ENCODE measurements at regions not wholly inside any gene's neighbourhood (a gene's known extent, or its start where the extent isn't known, plus 50 kb on each side); places are given as distances from the start of the nearest gene placed in this dataset.
"Not testable (repeated sequence)": the region's sequence is repeated elsewhere in the genome, so short reads cannot be mapped to it uniquely, and the experiment has no call there.

DNA sequence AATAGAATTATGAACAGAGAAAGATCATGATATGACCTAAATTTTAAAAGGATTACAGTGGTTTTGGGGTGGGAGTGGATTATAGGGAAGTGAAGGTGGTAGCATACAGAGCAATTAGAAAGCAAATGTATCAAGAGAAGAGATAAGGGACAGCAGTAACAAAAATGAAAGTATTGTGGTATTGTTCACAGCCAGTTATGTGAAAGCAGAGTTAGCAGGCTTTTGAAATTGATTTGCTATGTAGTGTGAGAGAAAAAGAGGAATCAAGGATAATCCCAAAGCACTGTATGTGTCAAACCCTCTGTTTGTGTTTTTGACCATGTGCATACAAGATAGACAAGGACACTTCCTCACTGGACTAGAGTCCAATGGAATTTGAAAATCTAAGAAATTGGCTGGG, 1721.4 kb downstream of the PCDH9 start:
- H3K4me3 ChIP-seq (ENCODE audit: low read depth, low read length), result no peak overlapping the region
- H3K9ac ChIP-seq (ENCODE audit: low read length), result no peak overlapping the region

GRCh38 chr13:65508338-65508737, 1721.8 kb downstream of the PCDH9 start:
- H3K27ac ChIP-seq (ENCODE audit: low read depth, low read length), result no peak overlapping the region
- no peak overlapping the region for H3K9ac ChIP-seq (ENCODE audit: low read length)
- H3K36me3 ChIP-seq (ENCODE audit: control insufficient read depth, insufficient read depth, low read length), result no peaks in the 10 kb centered on the region
- no peaks in the 10 kb centered on the region for H3K4me1 ChIP-seq (ENCODE audit: control insufficient read depth, insufficient read depth, low read length)
- H3K9me3 ChIP-seq (ENCODE audit: control insufficient read depth, insufficient read depth, low read depth, low read length), result no peaks in the 10 kb centered on the region
- no peaks in the 10 kb centered on the region for H3K27me3 ChIP-seq (ENCODE audit: control insufficient read depth, insufficient read depth, low read length)
- no peak overlapping the region for H3K4me3 ChIP-seq (ENCODE audit: low read depth, low read length)

More for the DNA sequence above, 1721.4 kb downstream of the PCDH9 start:
- Histone ChIP-seq H3K36me3 (ENCODE audit: control insufficient read depth, insufficient read depth, low read length) (no peaks in the 10 kb centered on the region), H3K27me3 (ENCODE audit: control insufficient read depth, insufficient read depth, low read length) (no peaks in the 10 kb centered on the region), H3K27ac (ENCODE audit: low read depth, low read length) (no peak overlapping the region), H3K4me1 (ENCODE audit: control insufficient read depth, insufficient read depth, low read length) (no peaks in the 10 kb centered on the region), H3K9me3 (ENCODE audit: control insufficient read depth, insufficient read depth, low read depth, low read length) (no peaks in the 10 kb centered on the region)

DNA sequence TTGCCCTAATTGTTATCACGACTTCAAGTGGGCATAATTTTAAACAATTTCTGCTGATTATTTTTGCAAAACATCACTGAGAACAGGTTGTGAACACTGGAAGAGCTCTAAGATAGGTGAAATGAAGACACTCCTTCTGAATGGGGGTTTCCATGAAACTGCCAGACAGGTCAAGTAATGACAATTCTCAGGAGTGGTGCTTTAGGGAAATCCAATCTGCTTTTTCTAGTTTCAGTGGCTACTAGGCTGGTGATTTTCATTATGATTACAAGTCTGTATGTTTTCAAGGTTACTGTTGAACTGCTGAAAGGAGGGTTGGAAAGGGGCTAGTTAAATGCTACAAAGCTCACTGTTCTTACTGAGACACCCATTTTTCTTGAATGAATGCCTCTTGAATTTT, 1724.2 kb downstream of the PCDH9 start:
- no peaks in the 10 kb centered on the region for H3K4me1 ChIP-seq (ENCODE audit: control insufficient read depth, insufficient read depth, low read length)
- H3K36me3 ChIP-seq (ENCODE audit: control insufficient read depth, insufficient read depth, low read length), result no peaks in the 10 kb centered on the region

DNA sequence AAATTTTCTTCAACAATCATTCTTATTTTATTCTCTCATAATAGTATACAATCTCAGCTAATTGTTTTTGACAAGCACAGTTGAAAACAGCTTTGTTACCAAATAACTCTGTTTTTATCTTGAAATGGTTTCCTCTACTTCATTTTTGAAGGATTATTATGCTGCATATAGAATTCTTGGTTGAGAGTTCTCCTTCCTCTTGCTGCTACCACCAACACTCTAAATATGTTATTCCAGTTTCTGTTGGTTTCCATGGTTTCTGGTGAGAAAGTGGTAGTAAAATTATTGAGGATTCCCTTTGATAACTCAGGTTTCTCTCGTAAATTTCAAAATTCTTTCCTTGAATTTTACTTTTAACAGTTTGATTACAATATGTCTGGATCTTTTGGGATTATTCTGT, 1725.9 kb downstream of the PCDH9 start:
- H3K27me3 ChIP-seq (ENCODE audit: control insufficient read depth, insufficient read depth, low read length), result no peaks in the 10 kb centered on the region
- no peaks in the 10 kb centered on the region for H3K36me3 ChIP-seq (ENCODE audit: control insufficient read depth, insufficient read depth, low read length)
- H3K4me1 ChIP-seq (ENCODE audit: control insufficient read depth, insufficient read depth, low read length), result no peaks in the 10 kb centered on the region
- H3K9me3 ChIP-seq (ENCODE audit: control insufficient read depth, insufficient read depth, low read depth, low read length), result no peaks in the 10 kb centered on the region
- H3K27ac ChIP-seq (ENCODE audit: low read depth, low read length), result no peak overlapping the region
- H3K4me3 ChIP-seq (ENCODE audit: low read depth, low read length), result no peak overlapping the region
- no peak overlapping the region for H3K9ac ChIP-seq (ENCODE audit: low read length)

More for the DNA sequence above, 1724.2 kb downstream of the PCDH9 start:
- Histone ChIP-seq H3K27me3 (ENCODE audit: control insufficient read depth, insufficient read depth, low read length) (no peaks in the 10 kb centered on the region), H3K9me3 (ENCODE audit: control insufficient read depth, insufficient read depth, low read depth, low read length) (no peaks in the 10 kb centered on the region), H3K9ac (ENCODE audit: low read length) (no peak overlapping the region), H3K27ac (ENCODE audit: low read depth, low read length) (no peak overlapping the region), H3K4me3 (ENCODE audit: low read depth, low read length) (no peak overlapping the region)

DNA sequence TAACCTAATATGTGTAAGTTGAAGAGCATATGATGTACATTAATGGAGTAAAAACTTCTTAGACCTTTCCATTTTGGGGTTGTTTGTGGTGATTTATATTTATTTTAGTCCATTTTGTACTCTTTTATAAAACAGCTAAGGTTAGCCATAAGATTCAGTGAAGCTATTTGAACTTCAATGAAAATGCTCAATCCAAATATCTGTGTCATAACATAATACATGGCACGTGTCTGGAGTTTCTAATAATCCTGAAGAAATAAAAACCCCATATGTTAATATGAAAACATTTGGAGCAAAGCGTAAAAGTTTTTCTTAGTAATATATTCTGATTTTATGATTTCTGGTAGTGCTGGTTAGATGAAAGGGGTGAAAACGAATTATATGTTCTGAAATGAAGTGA, 1729.7 kb downstream of the PCDH9 start:
- H3K27me3 ChIP-seq (ENCODE audit: control insufficient read depth, insufficient read depth, low read length), result no peaks in the 10 kb centered on the region
- H3K4me3 ChIP-seq (ENCODE audit: low read depth, low read length), result no peak overlapping the region
- H3K9me3 ChIP-seq (ENCODE audit: control insufficient read depth, insufficient read depth, low read depth, low read length), result no peaks in the 10 kb centered on the region
- no peaks in the 10 kb centered on the region for H3K36me3 ChIP-seq (ENCODE audit: control insufficient read depth, insufficient read depth, low read length)
- no peaks in the 10 kb centered on the region for H3K4me1 ChIP-seq (ENCODE audit: control insufficient read depth, insufficient read depth, low read length)
- H3K27ac ChIP-seq (ENCODE audit: low read depth, low read length), result no peak overlapping the region
- no peak overlapping the region for H3K9ac ChIP-seq (ENCODE audit: low read length)

DNA sequence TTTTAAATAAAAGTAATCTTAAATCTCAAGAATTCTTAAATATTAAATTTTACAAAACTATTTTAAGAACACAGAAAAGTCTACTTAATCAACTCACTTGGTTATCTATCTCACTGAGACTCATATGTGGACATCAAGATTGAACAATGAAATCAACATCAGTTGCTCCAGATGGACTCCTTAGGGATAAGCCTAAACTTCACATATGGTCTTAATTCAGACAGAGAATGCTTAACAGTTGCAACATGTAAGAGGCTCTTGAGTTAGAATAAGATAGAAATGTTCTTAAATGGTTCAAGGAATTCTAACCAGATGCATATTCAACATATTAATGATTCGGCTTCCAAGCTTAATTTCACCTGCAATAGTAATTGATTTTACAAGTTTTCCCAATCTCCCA, 1730.9 kb downstream of the PCDH9 start:
- no peaks in the 10 kb centered on the region for H3K4me1 ChIP-seq (ENCODE audit: control insufficient read depth, insufficient read depth, low read length)
- no peaks in the 10 kb centered on the region for H3K36me3 ChIP-seq (ENCODE audit: control insufficient read depth, insufficient read depth, low read length)
- H3K27me3 ChIP-seq (ENCODE audit: control insufficient read depth, insufficient read depth, low read length), result no peaks in the 10 kb centered on the region
- H3K9ac ChIP-seq (ENCODE audit: low read length), result no peak overlapping the region
- H3K9me3 ChIP-seq (ENCODE audit: control insufficient read depth, insufficient read depth, low read depth, low read length), result no peaks in the 10 kb centered on the region
- no peak overlapping the region for H3K4me3 ChIP-seq (ENCODE audit: low read depth, low read length)
- no peak overlapping the region for H3K27ac ChIP-seq (ENCODE audit: low read depth, low read length)

DNA sequence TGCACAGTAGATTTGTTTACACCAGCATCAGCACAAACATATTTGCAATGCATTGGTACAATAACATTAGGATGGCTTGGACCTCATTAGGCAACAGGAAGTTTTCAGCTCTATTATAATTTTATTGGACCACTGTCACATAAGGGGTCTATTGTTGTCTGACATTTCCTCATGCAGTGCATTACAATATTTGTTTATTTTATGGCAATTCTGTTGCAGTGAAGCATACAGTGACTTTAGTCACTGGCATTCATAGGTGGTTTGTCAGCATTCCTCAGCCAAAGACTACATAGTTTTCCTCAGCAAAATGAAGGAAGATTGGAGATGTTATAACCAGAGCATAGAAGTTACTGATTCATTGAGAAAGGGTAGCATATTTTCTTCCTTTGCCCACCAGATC, 1732.9 kb downstream of the PCDH9 start:
- Histone ChIP-seq H3K4me1 (ENCODE audit: control insufficient read depth, insufficient read depth, low read length) (no peaks in the 10 kb centered on the region), H3K36me3 (ENCODE audit: control insufficient read depth, insufficient read depth, low read length) (no peaks in the 10 kb centered on the region), H3K9ac (ENCODE audit: low read length) (no peak overlapping the region), H3K4me3 (ENCODE audit: low read depth, low read length) (no peak overlapping the region), H3K27me3 (ENCODE audit: control insufficient read depth, insufficient read depth, low read length) (no peaks in the 10 kb centered on the region), H3K27ac (ENCODE audit: low read depth, low read length) (no peak overlapping the region), H3K9me3 (ENCODE audit: control insufficient read depth, insufficient read depth, low read depth, low read length) (no peaks in the 10 kb centered on the region)

DNA sequence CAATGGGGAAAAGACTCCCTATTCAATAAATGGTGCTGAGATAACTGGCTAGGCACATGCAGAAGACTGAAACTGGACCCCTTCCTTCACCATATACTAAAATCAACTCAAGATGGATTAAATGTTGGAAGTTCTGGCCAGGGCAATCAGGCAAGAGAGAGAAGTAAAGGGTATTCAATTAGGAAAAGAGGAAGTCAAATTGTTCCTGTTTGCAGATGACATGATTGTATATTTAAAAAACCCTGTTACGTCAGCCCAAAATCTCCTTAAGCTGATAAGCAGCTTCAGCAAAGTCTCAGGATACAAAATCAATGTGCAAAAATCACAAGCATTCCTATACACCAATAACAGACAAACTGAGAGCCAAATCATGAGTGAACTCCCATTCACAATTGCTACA, 1739.4 kb downstream of the PCDH9 start:
- H3K4me3 ChIP-seq (ENCODE audit: low read depth, low read length); H3K27ac ChIP-seq (ENCODE audit: low read depth, low read length); H3K27me3 ChIP-seq (ENCODE audit: control insufficient read depth, insufficient read depth, low read length); H3K4me1 ChIP-seq (ENCODE audit: control insufficient read depth, insufficient read depth, low read length); H3K9ac ChIP-seq (ENCODE audit: low read length); H3K36me3 ChIP-seq (ENCODE audit: control insufficient read depth, insufficient read depth, low read length); H3K9me3 ChIP-seq (ENCODE audit: control insufficient read depth, insufficient read depth, low read depth, low read length): not testable (repeated sequence)

- Histone ChIP-seq H3K36me3 (ENCODE audit: control insufficient read depth, insufficient read depth, low read length) (no peaks in the 10 kb centered on the region), H3K9ac (ENCODE audit: low read length) (no peak overlapping the region), H3K9me3 (ENCODE audit: control insufficient read depth, insufficient read depth, low read depth, low read length) (0 out of 2 replicates have a peak, but pooled peaks cover 2% of the 10 kb centered on the region), H3K4me1 (ENCODE audit: control insufficient read depth, insufficient read depth, low read length) (no peaks in the 10 kb centered on the region), H3K4me3 (ENCODE audit: low read depth, low read length) (no peak overlapping the region), H3K27ac (ENCODE audit: low read depth, low read length) (no peak overlapping the region), H3K27me3 (ENCODE audit: control insufficient read depth, insufficient read depth, low read length) (no peaks in the 10 kb centered on the region)
These were observed 1741.5 kb downstream of the PCDH9 start for GRCh38 chr13:65488606-65489005.

GRCh38 chr13:65479692-65480091, 1750.4 kb downstream of the PCDH9 start:
- H3K4me1 ChIP-seq (ENCODE audit: control insufficient read depth, insufficient read depth, low read length), result no peaks in the 10 kb centered on the region
- no peak overlapping the region for H3K27ac ChIP-seq (ENCODE audit: low read depth, low read length)
- 0 out of 2 replicates have a peak, but pooled peaks cover 2% of the 10 kb centered on the region for H3K9me3 ChIP-seq (ENCODE audit: control insufficient read depth, insufficient read depth, low read depth, low read length)
- no peaks in the 10 kb centered on the region for H3K27me3 ChIP-seq (ENCODE audit: control insufficient read depth, insufficient read depth, low read length)
- no peak overlapping the region for H3K9ac ChIP-seq (ENCODE audit: low read length)
- H3K36me3 ChIP-seq (ENCODE audit: control insufficient read depth, insufficient read depth, low read length), result no peaks in the 10 kb centered on the region
- no peak overlapping the region for H3K4me3 ChIP-seq (ENCODE audit: low read depth, low read length)

GRCh38 chr13:65473196-65473595, 1756.9 kb downstream of the PCDH9 start:
- Histone ChIP-seq H3K4me1 (ENCODE audit: control insufficient read depth, insufficient read depth, low read length) (no peaks in the 10 kb centered on the region), H3K4me3 (ENCODE audit: low read depth, low read length) (no peak overlapping the region), H3K27ac (ENCODE audit: low read depth, low read length) (no peak overlapping the region), H3K36me3 (ENCODE audit: control insufficient read depth, insufficient read depth, low read length) (no peaks in the 10 kb centered on the region), H3K27me3 (ENCODE audit: control insufficient read depth, insufficient read depth, low read length) (no peaks in the 10 kb centered on the region), H3K9me3 (ENCODE audit: control insufficient read depth, insufficient read depth, low read depth, low read length) (no peaks in the 10 kb centered on the region), H3K9ac (ENCODE audit: low read length) (no peak overlapping the region)

GRCh38 chr13:65472336-65472735, 1757.8 kb downstream of the PCDH9 start:
- H3K4me3 ChIP-seq (ENCODE audit: low read depth, low read length), result no peak overlapping the region
- H3K36me3 ChIP-seq (ENCODE audit: control insufficient read depth, insufficient read depth, low read length), result no peaks in the 10 kb centered on the region
- no peak overlapping the region for H3K9ac ChIP-seq (ENCODE audit: low read length)
- no peaks in the 10 kb centered on the region for H3K27me3 ChIP-seq (ENCODE audit: control insufficient read depth, insufficient read depth, low read length)
- H3K27ac ChIP-seq (ENCODE audit: low read depth, low read length), result no peak overlapping the region
- no peaks in the 10 kb centered on the region for H3K9me3 ChIP-seq (ENCODE audit: control insufficient read depth, insufficient read depth, low read depth, low read length)
- no peaks in the 10 kb centered on the region for H3K4me1 ChIP-seq (ENCODE audit: control insufficient read depth, insufficient read depth, low read length)
